ENCODE measurements at regions not wholly inside any gene's neighbourhood (a gene's known extent, or its start where the extent isn't known, plus 50 kb on each side); places are given as distances from the start of the nearest gene placed in this dataset.

GRCh38 chr11:29527391-29527936 lies 489.4 kb downstream of the KCNA4 start:
- H3K27me3 ChIP-seq (ENCODE audit: control insufficient read depth, low read length) = no peaks in the 10 kb centered on the region
- no peaks in the 10 kb centered on the region for H3K36me3 ChIP-seq (ENCODE audit: control insufficient read depth, low read length)
- H3K4me3 ChIP-seq (ENCODE audit: low read length) = peak overlapping the region; percentile 11; the same call in 1 of the 2 replicates
- H3K4me1 ChIP-seq (ENCODE audit: control insufficient read depth, low read length) = peaks cover 11% of the 10 kb centered on the region
- H4K20me1 ChIP-seq (ENCODE audit: control insufficient read depth, insufficient read depth, low read depth, low read length) = no peaks in the 10 kb centered on the region
- H3F3A ChIP-seq (ENCODE audit: control insufficient read depth, insufficient read depth) = 0 out of 2 replicates have a peak, but pooled peaks cover 3% of the 10 kb centered on the region
- H3K9me3 ChIP-seq (ENCODE audit: control insufficient read depth, insufficient read depth, low read length) = peaks cover 10% of the 10 kb centered on the region; the same call in 1 of the 2 replicates
- H3K27ac ChIP-seq (ENCODE audit: low read depth, low read length) = peak overlapping the region; percentile 39; the same call in 1 of the 2 replicates
- peak overlapping the region; percentile 41 for H3K4me2 ChIP-seq (ENCODE audit: low read length)
- no peaks in the 10 kb centered on the region for H3K9me2 ChIP-seq (replicated peaks; ENCODE audit: control insufficient read depth, low read length)
- H3K79me2 ChIP-seq (ENCODE audit: control insufficient read depth, low read length) = no peaks in the 10 kb centered on the region
- TF ChIP-seq CTCF (IDR thresholded peaks at IDR 0.05; ENCODE audit: low read depth, low read length, poor library complexity, severe bottlenecking) (peak; percentile 67), EZH2phosphoT487 (IDR thresholded peaks at IDR 0.05; ENCODE audit: borderline replicate concordance, low read length) (no peak)

DNA sequence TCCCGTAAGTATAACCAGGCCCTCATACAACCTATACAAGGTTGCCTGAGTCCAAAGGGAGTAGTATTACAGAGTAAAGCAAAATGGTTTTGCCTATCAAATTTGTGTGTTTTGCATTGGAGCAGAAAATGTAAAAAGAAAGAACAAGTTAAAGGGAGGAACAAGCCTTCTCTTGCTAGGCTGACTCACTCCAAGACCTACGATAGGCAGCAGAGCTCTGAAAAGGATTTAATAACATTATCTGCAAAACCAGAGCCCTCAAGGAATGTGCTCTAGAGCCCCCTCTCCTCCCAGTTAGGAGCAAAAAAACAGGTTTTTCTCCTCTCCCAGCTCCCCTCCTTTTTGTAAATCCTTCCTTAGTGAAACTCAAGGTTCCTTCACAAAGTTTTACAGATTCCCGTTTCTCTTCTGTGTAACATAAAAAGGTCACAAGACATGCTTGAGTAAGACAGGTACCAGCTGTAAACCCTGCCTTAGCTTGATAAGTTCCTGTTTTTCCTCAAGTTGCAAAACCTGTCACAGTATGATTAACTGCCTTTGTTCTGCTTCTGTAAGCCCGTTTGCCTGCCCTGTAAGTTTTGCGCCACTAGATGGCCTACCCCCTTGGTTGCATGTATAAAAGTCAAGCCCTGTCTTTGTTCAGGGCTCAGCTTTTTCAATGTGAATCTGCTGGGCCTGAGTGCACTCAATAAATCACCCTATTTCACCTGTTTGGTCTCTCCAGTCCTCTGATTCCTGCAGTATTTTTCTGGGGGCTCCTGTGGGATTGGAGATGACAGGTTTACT lies 498.2 kb downstream of the KCNA4 start:
- Histone ChIP-seq H3K27me3 (ENCODE audit: control insufficient read depth, low read length) (no peaks in the 10 kb centered on the region), H3K4me3 (ENCODE audit: low read length) (peak overlapping the region; percentile 56), H3K27ac (ENCODE audit: low read depth, low read length) (peak overlapping the region; percentile 78), H3K79me2 (ENCODE audit: control insufficient read depth, low read length) (no peaks in the 10 kb centered on the region), H3K36me3 (ENCODE audit: control insufficient read depth, low read length) (peaks cover 11% of the 10 kb centered on the region), H3K4me1 (ENCODE audit: control insufficient read depth, low read length) (peaks cover 18% of the 10 kb centered on the region), H3F3A (ENCODE audit: control insufficient read depth, insufficient read depth) (no peaks in the 10 kb centered on the region), H3K9me3 (ENCODE audit: control insufficient read depth, insufficient read depth, low read length) (peaks cover 39% of the 10 kb centered on the region), H3K4me2 (ENCODE audit: low read length) (peak overlapping the region; percentile 46), H4K20me1 (ENCODE audit: control insufficient read depth, insufficient read depth, low read depth, low read length) (no peaks in the 10 kb centered on the region), H3K9me2 (replicated peaks; ENCODE audit: control insufficient read depth, low read length) (no peaks in the 10 kb centered on the region)
- TF ChIP-seq CTCF (IDR thresholded peaks at IDR 0.05; ENCODE audit: low read depth, low read length, poor library complexity, severe bottlenecking) (peak; percentile 82), EZH2phosphoT487 (IDR thresholded peaks at IDR 0.05; ENCODE audit: borderline replicate concordance, low read length) (no peak)

- no peaks in the 10 kb centered on the region for H3K9me3 ChIP-seq (ENCODE audit: control insufficient read depth, insufficient read depth, low read length)
- no peaks in the 10 kb centered on the region for H3K36me3 ChIP-seq (ENCODE audit: control insufficient read depth, low read length)
- no peak overlapping the region for H3K27ac ChIP-seq (ENCODE audit: low read depth, low read length)
- no peak overlapping the region for H3K4me3 ChIP-seq (ENCODE audit: low read length)
- H3K4me2 ChIP-seq (ENCODE audit: low read length) = no peak overlapping the region
- H4K20me1 ChIP-seq (ENCODE audit: control insufficient read depth, insufficient read depth, low read depth, low read length) = no peaks in the 10 kb centered on the region
- no peaks in the 10 kb centered on the region for H3K9me2 ChIP-seq (replicated peaks; ENCODE audit: control insufficient read depth, low read length)
- no peaks in the 10 kb centered on the region for H3F3A ChIP-seq (ENCODE audit: control insufficient read depth, insufficient read depth)
- no peak for TF ChIP-seq EZH2phosphoT487 (IDR thresholded peaks at IDR 0.05; ENCODE audit: borderline replicate concordance, low read length)
- TF ChIP-seq CTCF (IDR thresholded peaks at IDR 0.05; ENCODE audit: low read depth, low read length, poor library complexity, severe bottlenecking) = no peak
- H3K27me3 ChIP-seq (ENCODE audit: control insufficient read depth, low read length) = no peaks in the 10 kb centered on the region
- H3K79me2 ChIP-seq (ENCODE audit: control insufficient read depth, low read length) = no peaks in the 10 kb centered on the region
- H3K4me1 ChIP-seq (ENCODE audit: control insufficient read depth, low read length) = no peaks in the 10 kb centered on the region
Measured at GRCh38 chr11:29511394-29511793, 505.4 kb downstream of the KCNA4 start.

All from DOHH2 (cell line).